H1 (cell line): ENCODE measurements at regions not wholly inside any gene's neighbourhood (a gene's known extent, or its start where the extent isn't known, plus 50 kb on each side); places are given as distances from the start of the nearest gene placed in this dataset.

ENCODE experiments used
- EP300 ChIP-seq, 2 experiments: IDR thresholded peaks; 1 replicate in 1 of 2; 2 replicates in 1 of 2; pipeline ENCODE4 v1.6.1; 2011 to 2012; ENCODE audit warnings: low read depth in 2 of 2, low read length in 2 of 2, mild to moderate bottlenecking in 2 of 2, borderline replicate concordance in 1 of 2, inconsistent platforms in 1 of 2, moderate library complexity in 1 of 2
- RNF2 ChIP-seq: fragments of 200-900, 300-1000 bp; sonication (generic); IDR thresholded peaks from 2 replicates; pipeline ENCODE4 v1.7.1; 2016; ENCODE audit warnings: borderline replicate concordance, low read depth, mild to moderate bottlenecking, antibody characterized with exemption, low read length; ENCODE audit not compliant: poor library complexity, severe bottlenecking; ENCODE audit errors: missing control alignments
- TF ChIP-seq, protein P1 (sequence below): fragments of 300-600 bp; sonication (generic); IDR thresholded peaks from 2 replicates; pipeline ENCODE4 v1.7.1; 2012; ENCODE audit warnings: low read length, moderate library complexity, mild to moderate bottlenecking, inconsistent platforms; ENCODE audit not compliant: insufficient replicate concordance

DNA sequence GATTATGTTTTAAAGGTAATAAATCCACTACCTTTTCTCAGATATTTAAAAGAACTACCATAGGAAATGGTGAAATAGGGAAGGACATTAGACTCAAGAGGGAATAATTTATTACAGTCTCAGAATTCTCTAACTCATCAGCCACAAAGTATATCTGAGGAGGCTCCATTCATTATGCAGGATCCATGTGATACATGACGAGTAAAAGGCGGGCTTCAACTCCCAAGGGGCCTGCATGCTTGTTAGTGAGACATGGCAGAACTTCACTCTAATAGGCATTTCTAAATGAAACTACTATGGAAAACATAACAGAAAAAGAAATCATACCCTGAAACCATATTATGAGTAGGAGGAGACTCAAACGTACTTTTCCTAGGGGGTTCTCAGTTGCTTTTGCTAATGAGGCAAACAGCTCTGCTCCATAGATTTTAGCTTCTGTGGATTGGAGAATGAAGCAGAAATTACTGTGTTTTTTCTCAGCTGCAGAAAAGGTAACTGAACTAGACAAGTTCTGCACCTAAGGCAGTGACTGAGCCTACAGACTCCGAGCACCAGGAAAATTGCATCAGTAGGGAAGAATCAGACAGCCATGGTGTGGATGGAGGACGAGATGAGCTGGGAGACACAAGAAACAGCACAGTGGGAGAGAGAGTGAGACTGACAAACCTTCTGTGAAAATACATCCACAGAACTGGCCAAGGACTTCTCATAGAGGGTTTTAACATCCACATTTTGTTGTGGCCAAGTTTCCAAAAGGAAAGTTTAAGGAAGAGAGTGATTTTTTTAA lies 254.6 kb upstream of the PRDM1 start (continued):
- TF ChIP-seq, protein P1, sequence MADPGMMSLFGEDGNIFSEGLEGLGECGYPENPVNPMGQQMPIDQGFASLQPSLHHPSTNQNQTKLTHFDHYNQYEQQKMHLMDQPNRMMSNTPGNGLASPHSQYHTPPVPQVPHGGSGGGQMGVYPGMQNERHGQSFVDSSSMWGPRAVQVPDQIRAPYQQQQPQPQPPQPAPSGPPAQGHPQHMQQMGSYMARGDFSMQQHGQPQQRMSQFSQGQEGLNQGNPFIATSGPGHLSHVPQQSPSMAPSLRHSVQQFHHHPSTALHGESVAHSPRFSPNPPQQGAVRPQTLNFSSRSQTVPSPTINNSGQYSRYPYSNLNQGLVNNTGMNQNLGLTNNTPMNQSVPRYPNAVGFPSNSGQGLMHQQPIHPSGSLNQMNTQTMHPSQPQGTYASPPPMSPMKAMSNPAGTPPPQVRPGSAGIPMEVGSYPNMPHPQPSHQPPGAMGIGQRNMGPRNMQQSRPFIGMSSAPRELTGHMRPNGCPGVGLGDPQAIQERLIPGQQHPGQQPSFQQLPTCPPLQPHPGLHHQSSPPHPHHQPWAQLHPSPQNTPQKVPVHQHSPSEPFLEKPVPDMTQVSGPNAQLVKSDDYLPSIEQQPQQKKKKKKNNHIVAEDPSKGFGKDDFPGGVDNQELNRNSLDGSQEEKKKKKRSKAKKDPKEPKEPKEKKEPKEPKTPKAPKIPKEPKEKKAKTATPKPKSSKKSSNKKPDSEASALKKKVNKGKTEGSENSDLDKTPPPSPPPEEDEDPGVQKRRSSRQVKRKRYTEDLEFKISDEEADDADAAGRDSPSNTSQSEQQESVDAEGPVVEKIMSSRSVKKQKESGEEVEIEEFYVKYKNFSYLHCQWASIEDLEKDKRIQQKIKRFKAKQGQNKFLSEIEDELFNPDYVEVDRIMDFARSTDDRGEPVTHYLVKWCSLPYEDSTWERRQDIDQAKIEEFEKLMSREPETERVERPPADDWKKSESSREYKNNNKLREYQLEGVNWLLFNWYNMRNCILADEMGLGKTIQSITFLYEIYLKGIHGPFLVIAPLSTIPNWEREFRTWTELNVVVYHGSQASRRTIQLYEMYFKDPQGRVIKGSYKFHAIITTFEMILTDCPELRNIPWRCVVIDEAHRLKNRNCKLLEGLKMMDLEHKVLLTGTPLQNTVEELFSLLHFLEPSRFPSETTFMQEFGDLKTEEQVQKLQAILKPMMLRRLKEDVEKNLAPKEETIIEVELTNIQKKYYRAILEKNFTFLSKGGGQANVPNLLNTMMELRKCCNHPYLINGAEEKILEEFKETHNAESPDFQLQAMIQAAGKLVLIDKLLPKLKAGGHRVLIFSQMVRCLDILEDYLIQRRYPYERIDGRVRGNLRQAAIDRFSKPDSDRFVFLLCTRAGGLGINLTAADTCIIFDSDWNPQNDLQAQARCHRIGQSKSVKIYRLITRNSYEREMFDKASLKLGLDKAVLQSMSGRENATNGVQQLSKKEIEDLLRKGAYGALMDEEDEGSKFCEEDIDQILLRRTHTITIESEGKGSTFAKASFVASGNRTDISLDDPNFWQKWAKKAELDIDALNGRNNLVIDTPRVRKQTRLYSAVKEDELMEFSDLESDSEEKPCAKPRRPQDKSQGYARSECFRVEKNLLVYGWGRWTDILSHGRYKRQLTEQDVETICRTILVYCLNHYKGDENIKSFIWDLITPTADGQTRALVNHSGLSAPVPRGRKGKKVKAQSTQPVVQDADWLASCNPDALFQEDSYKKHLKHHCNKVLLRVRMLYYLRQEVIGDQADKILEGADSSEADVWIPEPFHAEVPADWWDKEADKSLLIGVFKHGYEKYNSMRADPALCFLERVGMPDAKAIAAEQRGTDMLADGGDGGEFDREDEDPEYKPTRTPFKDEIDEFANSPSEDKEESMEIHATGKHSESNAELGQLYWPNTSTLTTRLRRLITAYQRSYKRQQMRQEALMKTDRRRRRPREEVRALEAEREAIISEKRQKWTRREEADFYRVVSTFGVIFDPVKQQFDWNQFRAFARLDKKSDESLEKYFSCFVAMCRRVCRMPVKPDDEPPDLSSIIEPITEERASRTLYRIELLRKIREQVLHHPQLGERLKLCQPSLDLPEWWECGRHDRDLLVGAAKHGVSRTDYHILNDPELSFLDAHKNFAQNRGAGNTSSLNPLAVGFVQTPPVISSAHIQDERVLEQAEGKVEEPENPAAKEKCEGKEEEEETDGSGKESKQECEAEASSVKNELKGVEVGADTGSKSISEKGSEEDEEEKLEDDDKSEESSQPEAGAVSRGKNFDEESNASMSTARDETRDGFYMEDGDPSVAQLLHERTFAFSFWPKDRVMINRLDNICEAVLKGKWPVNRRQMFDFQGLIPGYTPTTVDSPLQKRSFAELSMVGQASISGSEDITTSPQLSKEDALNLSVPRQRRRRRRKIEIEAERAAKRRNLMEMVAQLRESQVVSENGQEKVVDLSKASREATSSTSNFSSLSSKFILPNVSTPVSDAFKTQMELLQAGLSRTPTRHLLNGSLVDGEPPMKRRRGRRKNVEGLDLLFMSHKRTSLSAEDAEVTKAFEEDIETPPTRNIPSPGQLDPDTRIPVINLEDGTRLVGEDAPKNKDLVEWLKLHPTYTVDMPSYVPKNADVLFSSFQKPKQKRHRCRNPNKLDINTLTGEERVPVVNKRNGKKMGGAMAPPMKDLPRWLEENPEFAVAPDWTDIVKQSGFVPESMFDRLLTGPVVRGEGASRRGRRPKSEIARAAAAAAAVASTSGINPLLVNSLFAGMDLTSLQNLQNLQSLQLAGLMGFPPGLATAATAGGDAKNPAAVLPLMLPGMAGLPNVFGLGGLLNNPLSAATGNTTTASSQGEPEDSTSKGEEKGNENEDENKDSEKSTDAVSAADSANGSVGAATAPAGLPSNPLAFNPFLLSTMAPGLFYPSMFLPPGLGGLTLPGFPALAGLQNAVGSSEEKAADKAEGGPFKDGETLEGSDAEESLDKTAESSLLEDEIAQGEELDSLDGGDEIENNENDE, result no peak
- TF ChIP-seq RNF2, result no peak
- no peak for TF ChIP-seq EP300 (IDR thresholded peaks at IDR 0.05; ENCODE audit: borderline replicate concordance in 1 of 2, low read depth in 2 of 2, low read length in 2 of 2)
